GM18507 (cell line): ENCODE measurements at regions not wholly inside any gene's neighbourhood (a gene's known extent, or its start where the extent isn't known, plus 50 kb on each side); places are given as distances from the start of the nearest gene placed in this dataset.

Experiments
- DNase-seq: peaks from one replicate; pipeline ENCODE4 v3.0.0; 2011; ENCODE audit warnings: low read depth; ENCODE audit not compliant: insufficient read length; ENCODE audit errors: extremely low spot score
- FAIRE-seq: peaks from 2 replicates; lab custom pipeline; 2011; peaks lifted over from hg19 to GRCh38; lab: Jason Lieb, UNC

GRCh38 chr1:223486366-223486765 lies 93.2 kb downstream of the CCDC185 start:
- FAIRE-seq (no peak), DNase-seq (no peak)

GRCh38 chr1:223486932-223487886 lies 94.0 kb downstream of the CCDC185 start:
- DNase-seq: no peak
- no peak for FAIRE-seq

- FAIRE-seq: no peak
Observed at GRCh38 chr1:223487887-223488259, 94.7 kb downstream of the CCDC185 start.

GRCh38 chr1:223489439-223489838 lies 96.2 kb downstream of the CCDC185 start:
- DNase-seq (no peak), FAIRE-seq (no peak)

More at GRCh38 chr1:223487887-223488259, 94.7 kb downstream of the CCDC185 start:
- DNase-seq: no peak

GRCh38 chr1:223490256-223490655 lies 97.0 kb downstream of the CCDC185 start:
- DNase-seq (no peak), FAIRE-seq (no peak)
